AG04450 (cell line): ENCODE measurements at regions not wholly inside any gene's neighbourhood (a gene's known extent, or its start where the extent isn't known, plus 50 kb on each side); places are given as distances from the start of the nearest gene placed in this dataset.

Experiments used
- CTCF ChIA-PET: fragments of 300-600, 350-600 bp; formaldehyde crosslinking; extraction: SDS; loops from one replicate; lab custom pipeline; 2022; ENCODE audit warnings: antibody characterized with exemption, inconsistent platforms; lab: Charles Lee
- POLR2A ChIA-PET: fragments of 350-600 bp; formaldehyde crosslinking; extraction: SDS; loops from one replicate; lab custom pipeline; 2021; ENCODE audit warnings: antibody characterized with exemption, inconsistent platforms; lab: Yijun Ruan, JAX
- DNase-seq: peaks from one replicate; pipeline ENCODE4 v3.0.0-alpha.2; 2011; ENCODE audit warnings: low read depth, low spot score
- H3K27ac ChIP-seq: one replicate; pipeline ENCODE4 v1.5.1; 2012; ENCODE audit warnings: low read depth, low read length, control low read depth
- H3K27me3 ChIP-seq: one replicate; pipeline ENCODE4 v1.6.0; 2012; ENCODE audit warnings: low read length; ENCODE audit not compliant: control insufficient read depth, insufficient read depth
- H3K4me3 ChIP-seq: 2 replicates; pipeline ENCODE4 v1.5.1; 2011; ENCODE audit warnings: mild to moderate bottlenecking, low read depth, low read length, control low read depth
- H3K9me3 ChIP-seq: 2 replicates; pipeline ENCODE4 v1.5.1; 2012; ENCODE audit warnings: low read length; ENCODE audit not compliant: control insufficient read depth, insufficient read depth
- CTCF ChIP-seq: IDR thresholded peaks from 2 replicates; pipeline ENCODE4 v1.5.1; 2011; ENCODE audit warnings: low read depth, low read length, control low read depth, inconsistent platforms

- peaks cover 30% of the 10 kb centered on the region for H3K9me3 ChIP-seq
- no peak for DNase-seq
- H3K4me3 ChIP-seq, result no peak overlapping the region
- ChIA-PET POLR2A (no interaction called here), CTCF (no interaction called here)
- no peak for TF ChIP-seq CTCF
- no peak overlapping the region for H3K27ac ChIP-seq
- no peaks in the 10 kb centered on the region for H3K27me3 ChIP-seq
Observed at GRCh38 chr5:4335078-4335477, 739.4 kb downstream of the IRX1 start.

GRCh38 chr5:4337519-4337918 lies 741.9 kb downstream of the IRX1 start:
- ChIA-PET POLR2A (no interaction called here), CTCF (no interaction called here)
- Histone ChIP-seq H3K9me3 (peaks cover 32% of the 10 kb centered on the region), H3K4me3 (no peak overlapping the region), H3K27ac (no peak overlapping the region), H3K27me3 (no peaks in the 10 kb centered on the region)
- TF ChIP-seq CTCF, result no peak
- no peak for DNase-seq

GRCh38 chr5:4339949-4340348 lies 744.3 kb downstream of the IRX1 start:
- POLR2A ChIA-PET, result no interaction called here
- no peak overlapping the region for H3K4me3 ChIP-seq
- no peaks in the 10 kb centered on the region for H3K27me3 ChIP-seq
- peaks cover 35% of the 10 kb centered on the region for H3K9me3 ChIP-seq
- no peak for DNase-seq
- H3K27ac ChIP-seq, result no peak overlapping the region
- no peak for TF ChIP-seq CTCF
- CTCF ChIA-PET, result no interaction called here

GRCh38 chr5:4345850-4346249 lies 750.2 kb downstream of the IRX1 start:
- CTCF ChIA-PET, result no interaction called here
- no peaks in the 10 kb centered on the region for H3K27me3 ChIP-seq
- POLR2A ChIA-PET, result no interaction called here

GRCh38 chr5:4348423-4348822 lies 752.8 kb downstream of the IRX1 start:
- no peak for TF ChIP-seq CTCF

More at GRCh38 chr5:4345850-4346249, 750.2 kb downstream of the IRX1 start:
- Histone ChIP-seq H3K4me3 (no peak overlapping the region), H3K27ac (no peak overlapping the region), H3K9me3 (peaks cover 32% of the 10 kb centered on the region)
- no peak for DNase-seq
- TF ChIP-seq CTCF, result no peak

More at GRCh38 chr5:4348423-4348822, 752.8 kb downstream of the IRX1 start:
- Histone ChIP-seq H3K4me3 (no peak overlapping the region), H3K9me3 (peaks cover 38% of the 10 kb centered on the region; the same call in 1 of the 2 replicates), H3K27me3 (no peaks in the 10 kb centered on the region), H3K27ac (no peak overlapping the region)
- CTCF ChIA-PET, result no interaction called here
- POLR2A ChIA-PET, result no interaction called here
- no peak for DNase-seq
